ENCODE measurements at regions not wholly inside any gene's neighbourhood (a gene's known extent, or its start where the extent isn't known, plus 50 kb on each side); places are given as distances from the start of the nearest gene placed in this dataset.
A peak's percentile ranks its signal among the peaks of the same experiment; 100 is the strongest.

GRCh38 chr3:5057857-5058324, 64.2 kb upstream of the ARL8B start:
- Mint-ChIP-seq H3K9me3 (no peaks in the 10 kb centered on the region), H3K4me3 (no peak overlapping the region; the same call in 1 of the 2 replicates), H3K36me3 (ENCODE audit: low read depth) (no peaks in the 10 kb centered on the region), H3K27ac (peak overlapping the region; percentile 48; the same call in 1 of the 2 replicates), H3K4me1 (ENCODE audit: low read depth) (peaks cover 47% of the 10 kb centered on the region), H3K27me3 (ENCODE audit: insufficient read depth) (peaks cover 13% of the 10 kb centered on the region; the same call in 1 of the 2 replicates)
- TF ChIP-seq CTCF (IDR thresholded peaks at IDR 0.05), result peak; percentile 88
- peak; percentile 84 for DNase-seq

GRCh38 chr3:5058471-5058951, 63.6 kb upstream of the ARL8B start:
- Mint-ChIP-seq H3K4me3 (no peak overlapping the region), H3K36me3 (ENCODE audit: low read depth) (no peaks in the 10 kb centered on the region), H3K27ac (peak overlapping the region; percentile 48; the same call in 1 of the 2 replicates), H3K27me3 (ENCODE audit: insufficient read depth) (peaks cover 19% of the 10 kb centered on the region), H3K9me3 (no peaks in the 10 kb centered on the region), H3K4me1 (ENCODE audit: low read depth) (peaks cover 41% of the 10 kb centered on the region)
- no peak for TF ChIP-seq CTCF (IDR thresholded peaks at IDR 0.05)
- DNase-seq, result peak; percentile 75

- Mint-ChIP-seq H3K27ac (no peak overlapping the region), H3K4me3 (no peak overlapping the region), H3K36me3 (ENCODE audit: low read depth) (no peaks in the 10 kb centered on the region), H3K9me3 (no peaks in the 10 kb centered on the region), H3K27me3 (ENCODE audit: insufficient read depth) (peaks cover 26% of the 10 kb centered on the region), H3K4me1 (ENCODE audit: low read depth) (peaks cover 38% of the 10 kb centered on the region)
- DNase-seq, result no peak
- no peak for TF ChIP-seq CTCF (IDR thresholded peaks at IDR 0.05)
These were observed 62.3 kb upstream of the ARL8B start for GRCh38 chr3:5059782-5060181.

GRCh38 chr3:5061218-5061569, 60.9 kb upstream of the ARL8B start:
- no peaks in the 10 kb centered on the region for H3K9me3 Mint-ChIP-seq
- DNase-seq, result no peak
- peaks cover 30% of the 10 kb centered on the region for H3K4me1 Mint-ChIP-seq (ENCODE audit: low read depth)
- H3K36me3 Mint-ChIP-seq (ENCODE audit: low read depth), result no peaks in the 10 kb centered on the region
- no peak overlapping the region for H3K4me3 Mint-ChIP-seq
- no peak overlapping the region for H3K27ac Mint-ChIP-seq
- H3K27me3 Mint-ChIP-seq (ENCODE audit: insufficient read depth), result peaks cover 32% of the 10 kb centered on the region
- no peak for TF ChIP-seq CTCF (IDR thresholded peaks at IDR 0.05)

GRCh38 chr3:5063724-5064123, 58.4 kb upstream of the ARL8B start:
- Mint-ChIP-seq H3K4me3 (no peak overlapping the region), H3K27ac (no peak overlapping the region), H3K36me3 (ENCODE audit: low read depth) (no peaks in the 10 kb centered on the region), H3K9me3 (no peaks in the 10 kb centered on the region), H3K27me3 (ENCODE audit: insufficient read depth) (peaks cover 37% of the 10 kb centered on the region), H3K4me1 (ENCODE audit: low read depth) (peaks cover 11% of the 10 kb centered on the region)
- DNase-seq, result no peak
- no peak for TF ChIP-seq CTCF (IDR thresholded peaks at IDR 0.05)
